ENCODE measurements at regions not wholly inside any gene's neighbourhood (a gene's known extent, or its start where the extent isn't known, plus 50 kb on each side); places are given as distances from the start of the nearest gene placed in this dataset.

- TF ChIP-seq, protein P1, sequence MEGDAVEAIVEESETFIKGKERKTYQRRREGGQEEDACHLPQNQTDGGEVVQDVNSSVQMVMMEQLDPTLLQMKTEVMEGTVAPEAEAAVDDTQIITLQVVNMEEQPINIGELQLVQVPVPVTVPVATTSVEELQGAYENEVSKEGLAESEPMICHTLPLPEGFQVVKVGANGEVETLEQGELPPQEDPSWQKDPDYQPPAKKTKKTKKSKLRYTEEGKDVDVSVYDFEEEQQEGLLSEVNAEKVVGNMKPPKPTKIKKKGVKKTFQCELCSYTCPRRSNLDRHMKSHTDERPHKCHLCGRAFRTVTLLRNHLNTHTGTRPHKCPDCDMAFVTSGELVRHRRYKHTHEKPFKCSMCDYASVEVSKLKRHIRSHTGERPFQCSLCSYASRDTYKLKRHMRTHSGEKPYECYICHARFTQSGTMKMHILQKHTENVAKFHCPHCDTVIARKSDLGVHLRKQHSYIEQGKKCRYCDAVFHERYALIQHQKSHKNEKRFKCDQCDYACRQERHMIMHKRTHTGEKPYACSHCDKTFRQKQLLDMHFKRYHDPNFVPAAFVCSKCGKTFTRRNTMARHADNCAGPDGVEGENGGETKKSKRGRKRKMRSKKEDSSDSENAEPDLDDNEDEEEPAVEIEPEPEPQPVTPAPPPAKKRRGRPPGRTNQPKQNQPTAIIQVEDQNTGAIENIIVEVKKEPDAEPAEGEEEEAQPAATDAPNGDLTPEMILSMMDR (IDR thresholded peaks at IDR 0.05), result no peak
- TF ChIP-seq TCF7L2 (IDR thresholded peaks at IDR 0.05; ENCODE audit: low read depth, low read length), result no peak
- no peak for TF ChIP-seq POLR2AphosphoS5 (IDR thresholded peaks at IDR 0.05; ENCODE audit: low read depth, low read length)
- TF ChIP-seq REST (IDR thresholded peaks at IDR 0.05; ENCODE audit: insufficient read depth in 1 of 2, low read depth in 2 of 2, low read length in 1 of 2), result no peak
- no peak for TF ChIP-seq SIN3A (IDR thresholded peaks at IDR 0.05; ENCODE audit: borderline replicate concordance, insufficient read depth, low read depth, low read length)
- no TSS peak for BruUV-seq (replicated peaks)
- DNase-seq (ENCODE audit: low read depth, low spot score) (no peak), ATAC-seq (no peak)
- POLR2A ChIA-PET, result no interaction called here
- Histone ChIP-seq H3K27ac (ENCODE audit: low read length) (no peak overlapping the region), H3K4me1 (ENCODE audit: control insufficient read depth, insufficient read depth, low read length) (no peaks in the 10 kb centered on the region), H3K9me3 (ENCODE audit: control insufficient read depth, insufficient read depth, low read depth, low read length) (no peaks in the 10 kb centered on the region), H3K27me3 (ENCODE audit: control insufficient read depth, insufficient read depth, low read length) (no peaks in the 10 kb centered on the region), H3K4me3 (ENCODE audit: low read depth in 2 of 2, low read length in 2 of 2) (no peak overlapping the region), H3K36me3 (ENCODE audit: control insufficient read depth, insufficient read depth, low read length) (no peaks in the 10 kb centered on the region)
- in situ Hi-C loops (cut with HindIII; ENCODE audit: low pct_unique_long_range_greater_than_20kb, low sequenced_read_pairs) (no loop called here), intact Hi-C loops (cut with micrococcal nuclease; ENCODE audit: unreplicated experiment) (no loop called here)
- CTCF ChIA-PET, result no interaction called here
These were observed 506.8 kb downstream of the NFIB start for GRCh38 chr9:13807118-13807517.

GRCh38 chr9:13806714-13807113 lies 507.2 kb downstream of the NFIB start:
- Histone ChIP-seq H3K9me3 (ENCODE audit: control insufficient read depth, insufficient read depth, low read depth, low read length) (no peaks in the 10 kb centered on the region), H3K27ac (ENCODE audit: low read length) (no peak overlapping the region), H3K4me1 (ENCODE audit: control insufficient read depth, insufficient read depth, low read length) (no peaks in the 10 kb centered on the region), H3K36me3 (ENCODE audit: control insufficient read depth, insufficient read depth, low read length) (no peaks in the 10 kb centered on the region), H3K4me3 (ENCODE audit: low read depth in 2 of 2, low read length in 2 of 2) (no peak overlapping the region), H3K27me3 (ENCODE audit: control insufficient read depth, insufficient read depth, low read length) (no peaks in the 10 kb centered on the region)
- in situ Hi-C loops (cut with HindIII; ENCODE audit: low pct_unique_long_range_greater_than_20kb, low sequenced_read_pairs) (no loop called here), intact Hi-C loops (cut with micrococcal nuclease; ENCODE audit: unreplicated experiment) (no loop called here)
- ChIA-PET POLR2A (no interaction called here), CTCF (no interaction called here)
- no TSS peak for BruUV-seq (replicated peaks)
- TF ChIP-seq, protein P1 (IDR thresholded peaks at IDR 0.05), result no peak
- ATAC-seq, result no peak
- no peak for DNase-seq (ENCODE audit: low read depth, low spot score)

DNA sequence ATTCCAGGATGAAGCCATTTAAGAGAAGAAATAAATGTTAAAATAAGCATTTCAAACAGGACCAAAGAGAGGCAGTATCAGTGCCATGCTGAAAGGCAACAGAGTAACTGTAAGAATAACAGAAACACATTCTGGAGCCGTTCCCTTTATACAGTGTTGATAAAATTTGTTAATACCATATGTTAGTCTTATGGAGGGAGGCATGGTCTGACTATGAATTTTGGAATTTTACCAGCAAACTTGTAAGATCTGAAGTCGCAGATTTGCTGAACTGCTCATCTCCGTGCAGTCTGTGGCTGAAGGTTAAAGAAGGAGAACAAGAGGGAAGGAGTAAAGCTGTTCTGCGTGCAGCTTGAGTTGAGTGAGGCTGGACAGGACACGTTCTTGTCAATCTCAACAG lies 508.4 kb downstream of the NFIB start:
- CTCF ChIA-PET, result no interaction called here
- BruUV-seq (replicated peaks), result no TSS peak
- no peaks in the 10 kb centered on the region for H3K27me3 ChIP-seq (ENCODE audit: control insufficient read depth, insufficient read depth, low read length)
- intact Hi-C loops (cut with micrococcal nuclease; ENCODE audit: unreplicated experiment), result no loop called here
- DNase-seq (ENCODE audit: low read depth, low spot score) (no peak), ATAC-seq (no peak)
- H3K4me1 ChIP-seq (ENCODE audit: control insufficient read depth, insufficient read depth, low read length), result no peaks in the 10 kb centered on the region
- H3K4me3 ChIP-seq (ENCODE audit: low read depth in 2 of 2, low read length in 2 of 2), result no peak overlapping the region
- in situ Hi-C loops (cut with HindIII; ENCODE audit: low pct_unique_long_range_greater_than_20kb, low sequenced_read_pairs), result no loop called here
- TF ChIP-seq TCF7L2 (IDR thresholded peaks at IDR 0.05; ENCODE audit: low read depth, low read length) (no peak), POLR2AphosphoS5 (IDR thresholded peaks at IDR 0.05; ENCODE audit: low read depth, low read length) (no peak), REST (IDR thresholded peaks at IDR 0.05; ENCODE audit: insufficient read depth in 1 of 2, low read depth in 2 of 2, low read length in 1 of 2) (no peak), SIN3A (IDR thresholded peaks at IDR 0.05; ENCODE audit: borderline replicate concordance, insufficient read depth, low read depth, low read length) (no peak)
- TF ChIP-seq, protein P1 (IDR thresholded peaks at IDR 0.05), result no peak
- no peaks in the 10 kb centered on the region for H3K9me3 ChIP-seq (ENCODE audit: control insufficient read depth, insufficient read depth, low read depth, low read length)
- no peaks in the 10 kb centered on the region for H3K36me3 ChIP-seq (ENCODE audit: control insufficient read depth, insufficient read depth, low read length)
- H3K27ac ChIP-seq (ENCODE audit: low read length), result no peak overlapping the region
- POLR2A ChIA-PET, result no interaction called here
